HG02938 (cell line): ENCODE measurements at regions not wholly inside any gene's neighbourhood (a gene's known extent, or its start where the extent isn't known, plus 50 kb on each side); places are given as distances from the start of the nearest gene placed in this dataset.
"Not testable (repeated sequence)": the region's sequence is repeated elsewhere in the genome, so short reads cannot be mapped to it uniquely, and the experiment has no call there.

Experiments
- ATAC-seq: cut with Tn5 transposase; IDR thresholded peaks from one replicate; pipeline ENCODE4 v1.9.1; 2021; ENCODE audit warnings: mild to moderate bottlenecking, moderate library complexity; ENCODE audit not compliant: unreplicated experiment

DNA sequence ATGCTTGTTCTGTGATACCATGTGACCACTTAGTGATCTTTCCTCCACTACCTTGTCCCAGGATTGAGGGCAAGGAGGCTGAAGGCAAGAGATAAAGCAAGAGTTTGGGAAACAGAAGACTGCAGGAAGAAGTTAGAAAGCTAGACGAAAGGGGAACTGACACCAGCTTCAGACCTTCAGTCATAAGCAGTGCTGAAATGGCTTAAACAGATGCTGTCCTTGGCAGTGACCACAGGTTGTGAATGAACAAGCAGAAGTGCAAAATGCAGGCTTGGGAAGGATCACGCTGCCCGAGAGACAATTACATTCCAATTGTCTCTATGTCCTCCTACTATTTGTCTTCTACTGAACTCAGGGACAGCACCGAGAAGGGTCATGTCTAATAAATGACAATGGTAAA, 704.9 kb upstream of the AUTS2 start:
- no peak for ATAC-seq

DNA sequence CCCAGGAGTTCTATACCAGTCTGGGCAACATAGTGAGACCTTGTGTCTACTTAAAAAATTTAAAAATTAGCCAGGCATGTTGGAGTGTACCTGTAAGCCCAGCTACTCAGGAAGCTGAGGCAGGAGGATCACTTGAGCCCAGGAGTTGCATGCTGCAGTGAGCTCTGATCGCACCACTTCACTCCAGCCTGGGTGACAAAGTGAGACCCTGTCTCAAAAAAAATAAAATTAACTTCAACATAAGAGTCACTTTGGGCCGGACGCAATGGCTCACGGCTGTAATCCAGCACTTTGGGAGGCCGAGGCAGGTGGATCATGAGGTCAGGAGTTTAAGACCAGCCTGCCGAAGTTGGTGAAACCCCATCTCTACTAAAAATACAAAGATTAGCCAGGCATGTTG, 699.1 kb upstream of the AUTS2 start:
- ATAC-seq: not testable (repeated sequence)

DNA sequence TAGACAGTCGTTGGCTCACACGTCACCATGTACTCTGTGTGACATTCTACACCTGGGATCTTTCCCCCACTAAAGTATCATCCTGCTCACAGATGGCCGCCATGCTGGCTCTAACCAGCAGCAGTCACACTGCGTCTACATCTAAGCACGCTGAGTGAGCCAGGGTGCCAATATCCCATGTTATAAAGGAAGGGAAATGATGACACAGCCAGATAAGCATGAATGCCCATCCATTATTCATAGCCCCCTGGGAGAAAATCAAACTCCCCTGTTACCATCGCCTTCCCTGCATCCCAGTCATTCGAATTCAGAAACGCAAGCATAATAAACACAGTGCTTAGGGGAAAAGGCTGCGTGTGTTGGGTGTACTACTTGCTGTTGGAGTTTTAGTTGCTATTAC, 698.2 kb upstream of the AUTS2 start:
- no peak for ATAC-seq

DNA sequence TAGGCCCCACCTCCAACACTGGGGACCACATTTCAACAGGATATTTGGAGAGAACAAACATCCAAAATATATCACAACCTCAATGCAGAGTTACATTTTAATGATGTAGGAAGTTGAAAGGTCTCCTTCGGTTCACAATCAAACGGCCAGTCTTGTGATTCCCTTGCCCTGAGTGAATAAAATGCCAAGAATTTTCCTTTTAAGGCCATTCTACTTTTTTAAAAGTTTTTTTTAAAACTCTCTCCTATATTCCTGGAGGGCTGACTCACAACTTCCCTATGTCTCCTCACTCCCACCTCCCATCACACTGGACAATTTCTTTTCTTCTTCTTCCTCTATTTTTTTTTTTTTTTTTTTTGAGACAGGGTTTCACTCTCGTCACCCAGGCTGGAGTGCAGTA, 693.6 kb upstream of the AUTS2 start:
- no peak for ATAC-seq

DNA sequence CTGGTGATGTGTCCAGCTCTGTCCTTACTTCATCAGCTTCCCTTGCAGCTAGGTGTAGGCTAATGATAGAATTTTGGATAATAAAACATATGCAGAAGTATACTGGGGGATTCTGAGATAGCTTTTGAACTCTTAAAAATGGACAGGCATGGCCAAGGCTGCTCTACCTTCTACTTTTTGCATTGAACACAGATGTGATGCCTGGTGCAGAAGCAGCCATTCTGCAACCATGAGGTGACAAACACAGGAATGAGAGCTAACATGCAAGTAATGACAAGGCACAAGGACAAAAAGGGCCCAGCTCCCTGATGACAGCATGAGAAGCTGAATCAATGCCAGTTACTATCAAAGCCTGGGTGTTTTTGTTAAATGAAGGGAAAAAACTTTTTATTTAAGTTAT, 686.5 kb upstream of the AUTS2 start:
- ATAC-seq: no peak

DNA sequence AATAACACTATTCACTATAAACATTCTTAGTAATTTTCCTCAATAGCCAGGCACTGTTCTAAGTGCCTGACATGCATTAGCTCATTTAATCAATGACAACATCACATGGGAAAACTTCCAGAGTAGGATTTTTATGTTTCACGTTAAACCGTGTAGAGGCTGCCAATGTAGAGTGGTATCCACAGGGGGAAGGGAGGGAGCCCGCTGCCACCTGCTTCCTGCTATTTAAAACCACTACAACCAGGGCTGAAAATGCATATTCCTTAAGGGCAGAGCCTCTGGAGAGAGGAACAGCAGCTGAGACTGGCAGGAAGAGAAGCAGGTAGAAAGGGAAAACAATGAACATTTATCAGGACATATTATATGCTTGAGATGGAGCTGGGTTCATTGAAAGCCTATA, 684.3 kb upstream of the AUTS2 start:
- no peak for ATAC-seq

DNA sequence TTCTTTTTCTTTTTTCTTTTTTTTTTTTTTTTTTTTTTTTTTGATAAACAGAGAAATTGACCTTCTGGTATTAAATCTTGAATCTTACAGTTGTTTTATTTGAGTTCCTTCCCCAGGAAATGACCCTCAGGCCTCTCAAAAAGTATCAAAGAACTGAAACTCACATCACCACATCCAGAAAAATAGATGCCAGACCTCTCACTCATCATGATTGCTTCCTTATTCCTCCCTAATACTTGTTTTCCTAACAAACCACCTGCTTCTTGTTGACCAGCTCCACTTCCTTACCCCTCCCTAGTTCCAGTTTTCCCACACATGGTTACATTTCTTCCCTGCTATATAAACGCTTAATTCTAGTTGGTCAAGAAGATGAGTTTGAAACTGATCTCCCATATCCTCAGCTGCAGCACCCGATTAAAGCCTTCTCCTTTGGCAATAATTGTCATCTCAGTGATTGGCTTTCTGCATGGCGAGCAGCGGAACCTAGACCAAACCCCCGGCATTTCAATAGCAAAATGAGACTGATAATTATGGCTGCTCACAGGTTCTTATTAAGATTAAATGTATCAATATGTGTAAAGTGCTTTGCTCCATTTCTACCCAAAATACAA, 681.1 kb upstream of the AUTS2 start:
- ATAC-seq: no peak

DNA sequence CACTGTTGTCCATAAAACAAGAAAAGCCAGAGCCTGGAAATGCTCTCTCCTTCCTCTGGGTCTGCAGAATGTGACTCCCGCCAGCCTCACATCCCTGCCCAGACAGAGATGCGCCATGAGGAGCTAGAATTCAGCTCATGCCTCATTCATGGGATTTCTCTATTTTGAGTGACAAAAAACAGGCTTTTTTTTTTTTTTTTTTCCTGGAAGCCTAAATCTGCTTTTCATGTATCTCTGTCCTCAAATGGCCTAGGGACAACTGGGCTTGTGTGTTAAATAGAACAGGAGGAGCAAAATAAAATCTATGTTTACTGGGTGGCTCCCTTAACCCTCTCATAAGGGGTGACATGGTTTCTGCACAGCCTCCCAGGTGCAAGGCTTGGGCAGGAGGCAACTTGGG, 679.7 kb upstream of the AUTS2 start:
- ATAC-seq: no peak

DNA sequence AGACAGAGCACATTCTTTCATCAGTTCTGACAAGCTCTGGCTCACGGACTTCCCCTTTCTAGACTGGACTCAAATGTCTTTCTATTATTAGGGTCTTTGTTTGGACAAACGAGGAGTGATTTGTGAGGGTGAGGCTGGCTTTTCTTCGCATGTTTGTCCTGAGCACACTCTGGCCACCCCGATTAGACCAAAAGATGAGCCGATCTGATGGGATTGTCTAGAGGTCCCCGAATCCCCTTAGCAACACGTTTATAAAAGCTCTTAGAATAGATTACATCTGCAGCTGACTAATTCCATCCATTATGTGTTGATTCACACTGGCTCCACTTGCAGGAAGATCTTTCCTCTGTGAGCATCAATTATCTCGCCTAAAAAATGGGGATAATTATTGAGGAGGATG, 675.4 kb upstream of the AUTS2 start:
- ATAC-seq: no peak

DNA sequence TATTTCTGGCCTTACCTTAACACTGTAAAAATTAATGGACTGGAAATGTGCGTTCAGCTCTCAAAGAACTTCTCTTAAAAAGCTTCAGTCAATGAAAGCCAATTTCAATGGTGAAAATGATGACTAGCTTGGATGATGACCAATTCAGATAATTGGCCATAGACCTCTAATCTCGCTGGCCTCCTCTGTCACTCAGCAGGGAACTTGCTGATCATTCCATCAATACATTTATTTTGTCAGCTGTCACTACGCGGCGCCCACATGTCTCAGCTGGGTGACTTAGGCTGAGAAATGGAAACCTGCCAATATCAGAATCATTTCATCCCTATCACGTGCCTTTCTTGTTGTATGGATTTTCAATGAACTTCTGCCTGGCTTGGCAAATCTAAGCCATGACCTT, 673.0 kb upstream of the AUTS2 start:
- ATAC-seq: no peak

DNA sequence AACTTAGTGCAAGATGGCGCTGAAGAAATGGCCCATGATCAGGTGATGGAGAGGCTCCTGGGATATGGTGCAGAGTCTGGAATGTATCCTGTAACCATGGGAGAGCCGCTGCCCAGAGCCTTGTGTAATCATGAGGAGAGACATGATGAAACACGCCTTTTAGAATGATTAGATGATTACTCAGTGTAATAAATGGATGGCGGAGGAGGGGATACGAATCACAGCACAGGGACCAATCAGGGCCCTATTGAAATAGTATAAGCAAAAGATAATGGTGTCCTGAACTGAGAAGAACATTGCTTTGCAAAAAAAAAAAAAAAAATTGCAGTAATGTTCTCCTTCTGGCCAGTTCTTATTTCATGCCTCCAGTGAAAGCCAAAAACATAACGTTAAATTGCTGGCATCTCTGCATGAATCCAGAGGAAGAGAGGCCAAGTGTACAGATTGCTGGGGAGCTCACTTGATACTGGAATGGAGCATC, 668.5 kb upstream of the AUTS2 start:
- no peak for ATAC-seq

DNA sequence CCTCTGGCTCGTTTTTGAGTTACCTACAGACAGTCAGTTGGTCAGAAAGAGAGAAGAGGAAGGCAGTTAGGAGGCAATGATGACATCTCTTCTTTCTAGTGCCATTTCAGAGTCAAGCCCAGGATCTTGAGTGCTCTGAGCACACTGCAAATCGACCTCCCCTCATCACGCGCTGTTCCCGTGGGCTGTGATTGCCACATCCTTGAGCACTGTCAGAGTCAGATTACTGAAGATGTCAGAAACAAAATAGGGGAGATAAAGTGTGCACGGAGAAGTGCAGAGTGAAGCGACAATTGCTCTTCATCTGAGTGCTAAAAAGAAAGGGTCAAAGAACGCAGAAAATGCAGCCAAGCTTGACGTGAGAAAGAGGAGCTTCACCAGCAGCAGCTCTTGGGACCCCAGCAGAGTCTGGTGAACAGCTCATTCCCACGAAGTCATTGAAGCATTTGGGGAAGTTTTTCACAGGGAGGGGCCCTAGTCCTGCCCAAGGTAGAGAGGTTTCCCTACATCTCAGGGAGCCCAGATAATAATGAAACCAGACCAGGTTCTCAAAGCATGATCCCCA, 661.7 kb upstream of the AUTS2 start:
- no peak for ATAC-seq

DNA sequence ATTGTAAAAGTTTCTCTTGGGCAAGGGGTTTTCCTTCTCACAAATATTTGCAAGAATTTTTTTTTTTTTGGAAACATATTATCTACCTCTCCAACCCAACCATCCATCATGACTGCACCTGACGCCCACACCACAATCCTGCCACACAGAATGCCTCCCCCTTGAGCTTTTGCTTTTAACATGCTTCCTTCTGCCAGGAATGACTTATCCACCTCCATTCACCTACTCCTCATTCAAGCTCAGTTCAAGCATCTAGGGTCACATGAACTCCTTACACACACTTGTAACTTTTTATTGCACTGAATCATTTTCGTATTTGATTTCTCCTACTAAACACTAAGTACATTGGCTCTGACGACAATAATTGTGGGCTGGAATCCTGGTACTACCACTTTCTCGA, 660.1 kb upstream of the AUTS2 start:
- no peak for ATAC-seq

DNA sequence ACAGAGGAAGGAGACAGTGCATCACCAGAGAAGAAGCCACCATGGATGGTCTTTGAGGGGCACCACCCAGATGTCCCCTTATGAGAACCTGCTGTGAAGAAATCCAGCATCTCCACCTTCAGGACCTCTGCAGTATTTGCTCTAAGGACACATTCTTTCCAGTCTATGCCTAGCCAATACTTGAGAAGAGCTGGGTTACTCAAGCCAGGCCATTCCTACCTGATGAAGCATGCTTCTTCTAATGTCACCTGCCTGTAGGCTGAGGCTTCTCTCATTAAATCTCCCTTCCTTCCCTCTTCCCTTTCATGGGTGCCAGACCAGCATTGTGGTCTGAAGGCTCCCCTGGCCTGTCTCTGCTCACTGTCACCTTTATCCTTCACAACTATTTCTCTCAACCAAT, 654.5 kb upstream of the AUTS2 start:
- ATAC-seq: no peak

DNA sequence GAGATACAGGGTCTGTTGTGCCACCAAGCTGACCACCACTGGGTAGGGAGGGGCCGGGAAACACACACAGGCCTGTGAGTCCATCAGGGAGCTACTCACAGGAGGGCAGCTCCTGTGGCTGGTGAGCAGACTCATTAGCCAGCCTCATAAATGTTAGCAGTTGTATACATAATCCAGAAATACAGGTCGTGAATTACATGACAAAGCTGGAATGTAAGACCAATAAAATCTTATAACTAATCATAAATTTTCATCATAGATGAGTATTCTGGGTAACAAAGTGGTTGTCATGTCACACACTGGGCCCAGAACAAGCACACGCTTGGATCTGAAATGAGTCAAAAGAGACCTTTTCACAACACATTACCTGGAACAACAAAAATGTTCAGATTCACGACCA, 642.6 kb upstream of the AUTS2 start:
- ATAC-seq: no peak

DNA sequence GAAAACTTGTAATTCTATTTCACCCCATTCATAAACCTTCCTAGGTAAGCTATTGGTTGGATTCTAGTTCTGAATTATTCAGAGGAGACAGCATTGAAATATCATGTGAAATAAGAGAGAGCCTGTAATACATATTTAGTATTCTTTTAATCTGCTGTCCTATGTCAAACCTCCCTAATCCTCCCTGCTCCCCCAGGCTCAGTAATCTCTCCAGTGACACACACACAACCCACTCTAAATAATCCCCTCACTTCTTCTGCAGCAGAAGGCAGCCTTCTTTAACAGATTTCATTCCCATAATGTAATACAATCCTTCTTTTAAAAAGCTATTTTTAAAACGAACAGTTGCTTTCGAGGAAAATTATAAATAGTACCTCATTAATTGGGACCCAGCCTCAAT, 639.7 kb upstream of the AUTS2 start:
- ATAC-seq: no peak

DNA sequence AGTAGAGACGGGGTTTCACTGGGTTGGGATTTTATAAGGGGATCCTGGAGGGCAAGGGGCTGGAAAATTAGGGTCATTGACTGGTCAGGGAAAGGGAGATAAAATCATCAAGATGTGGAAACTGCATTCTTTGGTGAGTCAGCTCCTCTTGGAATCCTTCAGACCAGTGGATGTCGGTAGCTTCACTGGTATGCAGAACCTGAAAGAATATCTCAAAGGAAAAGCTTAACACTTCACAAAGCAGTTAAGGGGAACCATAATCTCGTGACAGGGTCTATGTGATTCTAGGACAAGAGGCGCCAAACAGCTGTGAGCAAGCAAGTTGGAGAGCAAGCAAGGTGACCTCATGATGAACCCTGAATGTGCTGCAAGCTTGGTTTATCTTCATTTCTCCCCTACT, 634.7 kb upstream of the AUTS2 start:
- no peak for ATAC-seq

DNA sequence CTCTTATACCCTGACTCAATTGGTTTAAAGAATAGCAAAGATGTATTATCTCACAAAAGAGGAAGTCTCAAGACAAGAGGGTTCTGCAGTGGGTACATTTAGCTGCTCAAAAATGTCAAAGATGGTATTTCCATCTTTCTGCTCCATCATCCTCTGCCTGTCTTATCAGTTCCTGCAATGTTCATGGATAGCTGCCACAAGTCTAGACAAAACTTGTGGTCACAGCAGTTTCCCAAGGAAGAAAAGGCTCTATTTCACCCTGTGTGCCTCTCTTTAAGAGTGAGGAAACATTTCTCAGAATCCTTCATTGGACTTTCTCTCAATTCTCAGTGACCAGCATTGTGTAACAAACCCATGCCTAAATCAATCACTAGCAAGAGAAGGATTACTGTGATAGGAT, 634.2 kb upstream of the AUTS2 start:
- no peak for ATAC-seq

DNA sequence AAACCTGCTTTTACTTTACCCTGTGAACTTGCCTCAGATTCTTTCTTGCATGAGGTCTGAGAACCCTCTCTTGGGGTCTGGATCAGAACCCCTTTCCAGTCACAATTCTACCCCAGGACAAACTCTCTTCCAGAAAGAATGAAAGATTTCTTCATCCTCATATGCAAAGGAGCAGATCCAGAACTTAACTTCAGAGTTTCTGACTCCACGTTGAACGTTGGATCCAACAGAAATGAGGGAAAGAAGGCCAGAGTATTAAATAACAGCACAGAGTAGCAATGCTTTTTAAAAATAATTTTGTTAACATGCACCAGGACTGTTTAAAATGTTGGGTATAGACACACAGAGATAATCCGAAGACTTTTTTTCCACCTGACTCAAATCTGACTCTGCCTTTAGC, 632.9 kb upstream of the AUTS2 start:
- no peak for ATAC-seq

DNA sequence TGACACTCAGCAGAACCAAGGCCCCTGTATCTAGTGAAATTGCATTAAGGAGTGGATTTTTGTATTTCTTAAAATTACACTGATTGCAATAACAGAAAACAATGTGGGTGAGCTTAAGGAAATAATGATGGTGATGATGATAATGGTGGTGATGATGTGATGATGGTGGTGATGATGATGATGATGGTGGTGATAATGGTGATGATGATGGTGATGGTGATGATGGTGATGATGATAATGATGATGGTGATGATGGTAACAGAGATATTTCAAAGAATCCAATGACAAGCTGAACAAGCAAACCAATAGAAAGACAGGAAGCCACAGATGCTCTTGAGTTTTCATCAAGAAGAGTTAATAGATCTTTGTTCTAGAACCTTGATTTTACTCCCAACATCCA, 630.7 kb upstream of the AUTS2 start:
- ATAC-seq: no peak

DNA sequence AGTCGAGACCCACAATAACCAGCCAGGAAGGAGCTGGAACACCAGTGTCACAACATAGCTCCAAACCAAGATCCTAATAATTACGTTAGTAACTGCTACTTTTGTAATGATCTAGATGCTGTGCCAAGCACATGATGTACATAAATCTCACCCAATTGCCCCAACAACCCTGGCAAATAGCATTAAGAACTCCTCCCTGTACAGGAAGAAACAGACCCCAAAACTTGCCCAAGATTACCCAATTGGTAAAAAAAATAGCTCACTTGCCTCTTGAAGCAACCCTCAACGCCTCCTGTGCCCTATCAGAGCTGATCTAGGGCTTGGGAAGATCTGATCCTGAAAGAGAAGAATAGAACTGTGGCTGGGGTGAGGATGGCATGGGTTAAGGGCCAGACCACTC, 628.7 kb upstream of the AUTS2 start:
- no peak for ATAC-seq

DNA sequence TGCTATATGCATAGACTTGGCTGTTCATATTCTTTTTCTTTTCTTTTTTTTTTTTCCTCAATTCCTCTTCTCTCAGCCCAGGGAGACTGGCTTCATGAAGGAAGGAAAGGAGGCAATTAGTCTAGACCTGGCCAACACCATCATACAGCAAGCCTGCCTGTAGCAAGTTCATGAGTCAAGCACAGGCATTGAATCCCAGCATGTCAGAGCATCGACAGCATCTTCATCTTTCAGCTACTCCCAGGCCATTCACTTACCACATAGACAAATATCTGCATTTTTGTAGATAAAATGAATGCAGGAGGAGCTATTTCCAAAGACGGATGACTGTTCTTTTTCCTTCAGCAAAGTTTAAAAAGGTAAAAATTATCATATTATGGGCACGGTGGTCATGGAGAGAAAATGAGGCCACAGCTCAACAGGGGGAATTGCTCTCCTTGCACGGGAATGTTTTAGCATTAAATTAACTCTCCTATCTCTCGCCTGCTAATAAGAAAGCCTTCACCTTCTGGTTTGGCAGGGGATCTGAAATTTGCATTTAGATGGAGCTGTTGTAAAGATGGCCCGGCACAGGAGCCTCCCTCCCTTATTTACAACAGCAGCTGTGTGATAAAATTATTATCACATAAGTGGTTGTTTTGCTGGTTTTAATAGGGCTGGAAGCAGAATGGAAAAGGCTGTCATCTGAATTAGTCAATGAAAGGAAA, 626.5 kb upstream of the AUTS2 start:
- ATAC-seq: no peak
